Lower lobe of right lung (tissue), 2 donors: ENCODE measurements at regions not wholly inside any gene's neighbourhood (a gene's known extent, or its start where the extent isn't known, plus 50 kb on each side); places are given as distances from the start of the nearest gene placed in this dataset.
A peak's percentile ranks its signal among the peaks of the same experiment; 100 is the strongest.

Experiments used
- ATAC-seq, 2 donors: fragments of 200-7000 bp; cut with Tn5 transposase; one replicate each; pipeline ENCODE4 v1.9.1; 2020 to 2022; ENCODE audit warnings: mild to moderate bottlenecking in 2 of 2, moderate library complexity in 2 of 2
- DNase-seq: peaks from one replicate; pipeline ENCODE4 v3.0.0-alpha.2; 2020
- H3K27ac ChIP-seq: fragments of 200-600 bp; one replicate; pipeline ENCODE4 v1.8.0; 2022
- H3K27me3 ChIP-seq: fragments of 200-600 bp; one replicate; pipeline ENCODE4 v1.8.0; 2022; ENCODE audit warnings: low read depth
- H3K36me3 ChIP-seq: fragments of 200-600 bp; one replicate; pipeline ENCODE4 v1.8.0; 2022; ENCODE audit warnings: mild to moderate bottlenecking
- H3K4me1 ChIP-seq: fragments of 200-600 bp; one replicate; pipeline ENCODE4 v1.8.0; 2022
- H3K4me3 ChIP-seq: fragments of 200-600 bp; one replicate; pipeline ENCODE4 v1.8.0; 2022; ENCODE audit warnings: mild to moderate bottlenecking
- H3K9me3 ChIP-seq: fragments of 200-600 bp; one replicate; pipeline ENCODE4 v1.8.0; 2022
- intact Hi-C: fragments of 100-400 bp; cut with DNase I; formaldehyde crosslinking; loops from one replicate; pipeline ENCODE4 v1.11.0; 2022
- TF ChIP-seq, protein P1 (sequence below): fragments of 200-600 bp; IDR thresholded peaks from one replicate; pipeline ENCODE4 v1.8.0; 2022; ENCODE audit warnings: antibody characterized with exemption, mild to moderate bottlenecking
- donor health status: DM: no; HTN: yes; CAD: no; lungs with severe emphysema.

DNA sequence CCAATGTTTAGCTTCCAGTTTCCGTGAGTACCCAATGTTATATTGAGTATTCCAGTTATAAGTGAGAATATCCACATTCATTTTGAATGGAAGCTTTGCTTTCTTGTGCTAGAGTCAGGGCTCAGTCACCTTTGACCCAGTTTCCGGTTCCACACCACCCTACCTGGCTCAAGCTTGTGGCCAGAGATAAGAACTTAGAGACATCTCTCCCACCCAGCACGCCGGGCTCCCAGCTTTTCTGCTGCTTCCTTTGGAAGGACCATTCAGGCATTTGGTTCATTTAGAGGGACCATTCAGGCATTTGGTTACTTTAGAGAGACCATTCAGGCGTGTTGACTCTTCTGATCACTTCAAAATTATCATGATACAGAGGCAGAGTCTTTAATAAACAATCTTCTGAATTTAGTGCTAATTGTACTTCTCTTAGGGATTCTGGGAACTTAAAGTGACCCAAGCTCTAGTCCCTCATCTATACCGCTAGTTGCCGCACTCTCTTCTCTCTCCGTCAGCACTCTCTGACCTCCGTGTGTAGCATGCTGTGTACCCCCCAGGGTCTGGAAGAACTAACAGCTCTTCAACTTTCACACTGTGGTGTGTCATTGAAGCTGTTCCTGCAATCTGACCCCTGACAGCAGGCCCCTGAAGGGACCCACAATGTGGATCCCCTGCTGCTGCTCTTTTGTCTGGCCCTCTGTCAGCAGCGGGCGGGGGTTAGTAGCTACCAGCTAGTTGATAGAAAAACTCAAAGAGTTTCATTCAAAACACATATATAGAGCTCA, 943.1 kb downstream of the ARAP2 start:
- no peaks in the 10 kb centered on the region for H3K9me3 ChIP-seq

DNA sequence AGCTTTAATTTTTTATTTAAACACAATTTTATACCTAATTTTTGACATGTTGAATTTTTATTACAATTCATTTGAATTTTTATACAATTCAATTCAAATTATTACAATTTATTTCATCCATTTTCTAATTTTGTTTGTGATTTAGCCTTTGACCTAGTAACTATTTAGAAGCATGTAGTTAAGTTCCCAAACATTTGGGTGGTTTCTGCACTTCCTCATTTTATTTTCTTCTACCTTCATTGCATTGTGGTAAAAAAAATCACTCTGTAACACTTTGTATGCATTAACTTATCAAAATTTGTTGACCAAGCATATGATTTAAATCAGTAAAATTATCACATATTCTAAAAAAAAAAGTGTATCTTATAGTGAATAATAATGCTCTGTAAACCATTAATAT, 928.9 kb downstream of the ARAP2 start:
- H3K4me1 ChIP-seq: no peaks in the 10 kb centered on the region
- no peak for DNase-seq
- H3K27ac ChIP-seq: no peak overlapping the region
- no peaks in the 10 kb centered on the region for H3K36me3 ChIP-seq
- TF ChIP-seq, protein P1, sequence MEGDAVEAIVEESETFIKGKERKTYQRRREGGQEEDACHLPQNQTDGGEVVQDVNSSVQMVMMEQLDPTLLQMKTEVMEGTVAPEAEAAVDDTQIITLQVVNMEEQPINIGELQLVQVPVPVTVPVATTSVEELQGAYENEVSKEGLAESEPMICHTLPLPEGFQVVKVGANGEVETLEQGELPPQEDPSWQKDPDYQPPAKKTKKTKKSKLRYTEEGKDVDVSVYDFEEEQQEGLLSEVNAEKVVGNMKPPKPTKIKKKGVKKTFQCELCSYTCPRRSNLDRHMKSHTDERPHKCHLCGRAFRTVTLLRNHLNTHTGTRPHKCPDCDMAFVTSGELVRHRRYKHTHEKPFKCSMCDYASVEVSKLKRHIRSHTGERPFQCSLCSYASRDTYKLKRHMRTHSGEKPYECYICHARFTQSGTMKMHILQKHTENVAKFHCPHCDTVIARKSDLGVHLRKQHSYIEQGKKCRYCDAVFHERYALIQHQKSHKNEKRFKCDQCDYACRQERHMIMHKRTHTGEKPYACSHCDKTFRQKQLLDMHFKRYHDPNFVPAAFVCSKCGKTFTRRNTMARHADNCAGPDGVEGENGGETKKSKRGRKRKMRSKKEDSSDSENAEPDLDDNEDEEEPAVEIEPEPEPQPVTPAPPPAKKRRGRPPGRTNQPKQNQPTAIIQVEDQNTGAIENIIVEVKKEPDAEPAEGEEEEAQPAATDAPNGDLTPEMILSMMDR: no peak
- intact Hi-C loops: no loop called here
- no peaks in the 10 kb centered on the region for H3K27me3 ChIP-seq
- ATAC-seq: no peak
- H3K4me3 ChIP-seq: no peak overlapping the region
- H3K9me3 ChIP-seq: no peaks in the 10 kb centered on the region

More for the DNA sequence above, 943.1 kb downstream of the ARAP2 start:
- Histone ChIP-seq H3K4me1 (no peaks in the 10 kb centered on the region), H3K27me3 (no peaks in the 10 kb centered on the region), H3K4me3 (no peak overlapping the region), H3K27ac (no peak overlapping the region), H3K36me3 (no peaks in the 10 kb centered on the region)
- peak; percentile 18 for DNase-seq
- TF ChIP-seq, protein P1: no peak
- intact Hi-C loops: no loop called here
- ATAC-seq: no peak

DNA sequence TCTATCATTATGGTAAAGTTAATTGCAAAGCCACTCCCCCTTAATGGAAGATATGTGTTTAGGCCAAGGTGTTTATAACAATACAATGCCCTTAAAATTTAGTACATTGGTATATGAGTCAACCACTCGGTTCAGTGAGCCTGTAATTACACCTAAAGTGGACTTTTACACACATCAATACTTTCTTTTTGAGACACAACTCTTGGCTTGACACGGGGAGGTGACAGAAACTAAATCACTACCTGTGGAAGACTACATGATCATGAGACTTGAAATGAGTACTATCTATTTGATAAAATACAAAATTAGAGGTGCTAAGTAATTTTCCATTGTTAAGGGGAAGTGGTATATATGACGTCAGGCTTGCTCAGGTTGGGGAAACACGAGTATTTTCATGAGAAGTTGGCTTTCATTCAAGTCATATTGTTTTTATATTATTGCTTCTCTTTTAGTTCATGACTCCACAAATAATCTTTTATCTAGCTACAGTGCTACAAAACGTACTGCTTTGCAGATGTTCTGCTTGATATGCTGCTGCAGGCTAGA, 918.3 kb downstream of the ARAP2 start:
- TF ChIP-seq, protein P1: no peak
- intact Hi-C loops: no loop called here
- H3K9me3 ChIP-seq: no peaks in the 10 kb centered on the region
- H3K4me3 ChIP-seq: no peak overlapping the region
- H3K27ac ChIP-seq: no peak overlapping the region
- no peaks in the 10 kb centered on the region for H3K27me3 ChIP-seq
- ATAC-seq (no peak), DNase-seq (no peak)
- no peaks in the 10 kb centered on the region for H3K4me1 ChIP-seq
- no peaks in the 10 kb centered on the region for H3K36me3 ChIP-seq

DNA sequence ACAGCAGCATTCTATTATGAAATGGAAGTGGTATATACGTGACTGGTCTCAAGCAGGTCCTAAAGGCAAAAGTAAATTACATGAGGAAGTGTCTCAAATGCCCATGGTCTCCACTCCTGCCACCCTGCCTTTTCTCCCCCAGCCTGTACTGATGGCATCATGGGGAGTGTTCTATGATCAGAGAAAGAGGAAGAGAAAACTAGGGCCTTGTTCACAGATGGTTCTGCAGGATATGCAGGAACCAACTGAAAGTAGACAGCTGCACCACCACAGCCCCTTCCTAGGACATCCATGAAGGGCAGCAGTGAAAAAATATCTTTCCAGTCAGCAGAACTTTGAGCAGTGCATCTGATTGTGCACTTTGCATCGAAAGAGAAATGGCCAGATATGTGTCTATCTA, 901.5 kb downstream of the ARAP2 start:
- DNase-seq (no peak), ATAC-seq (no peak)
- no peak overlapping the region for H3K27ac ChIP-seq
- H3K4me1 ChIP-seq: no peaks in the 10 kb centered on the region
- H3K4me3 ChIP-seq: no peak overlapping the region
- no peaks in the 10 kb centered on the region for H3K27me3 ChIP-seq
- TF ChIP-seq, protein P1: no peak
- intact Hi-C loops: no loop called here
- H3K9me3 ChIP-seq: no peaks in the 10 kb centered on the region
- H3K36me3 ChIP-seq: no peaks in the 10 kb centered on the region

DNA sequence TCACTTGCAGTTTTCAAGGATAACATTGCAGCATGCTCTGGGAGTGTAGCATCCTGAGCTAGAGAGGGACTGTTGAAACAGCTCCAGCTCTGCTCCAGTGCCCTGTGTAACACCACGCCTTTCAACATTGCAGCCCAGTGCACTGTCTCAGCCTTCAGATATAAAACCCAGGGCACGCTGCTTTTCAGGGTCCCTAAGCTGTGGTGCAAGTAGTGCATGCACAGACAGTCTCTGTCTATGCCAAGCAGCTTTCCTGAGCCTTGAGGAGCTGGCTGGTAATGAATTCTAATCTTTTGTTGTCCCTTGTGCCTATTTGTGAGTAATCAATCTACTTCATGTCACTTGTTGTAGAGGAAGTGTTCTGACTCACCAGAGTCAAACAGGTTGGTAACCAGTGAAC, 897.0 kb downstream of the ARAP2 start:
- no peaks in the 10 kb centered on the region for H3K27me3 ChIP-seq
- H3K4me1 ChIP-seq: no peaks in the 10 kb centered on the region
- H3K36me3 ChIP-seq: no peaks in the 10 kb centered on the region
- no peak for ATAC-seq
- no peaks in the 10 kb centered on the region for H3K9me3 ChIP-seq
- intact Hi-C loops: no loop called here
- DNase-seq: no peak
- H3K4me3 ChIP-seq: no peak overlapping the region
- TF ChIP-seq, protein P1: no peak
- no peak overlapping the region for H3K27ac ChIP-seq
